GM21576 (cell line): ENCODE measurements at regions not wholly inside any gene's neighbourhood (a gene's known extent, or its start where the extent isn't known, plus 50 kb on each side); places are given as distances from the start of the nearest gene placed in this dataset.
"Not testable (repeated sequence)": the region's sequence is repeated elsewhere in the genome, so short reads cannot be mapped to it uniquely, and the experiment has no call there.

ENCODE experiments used
- ATAC-seq: cut with Tn5 transposase; IDR thresholded peaks from one replicate; pipeline ENCODE4 v1.9.1; 2021; ENCODE audit warnings: mild to moderate bottlenecking, moderate library complexity; ENCODE audit not compliant: unreplicated experiment

GRCh38 chr9:62526306-62526705 lies 1336.5 kb downstream of the SPATA31A7 start:
- ATAC-seq = not testable (repeated sequence)

- ATAC-seq = not testable (repeated sequence)
Measured at GRCh38 chr9:62532162-62532776, 1342.4 kb downstream of the SPATA31A7 start.

- ATAC-seq = not testable (repeated sequence)
Measured at GRCh38 chr9:62532777-62533173, 1342.9 kb downstream of the SPATA31A7 start.

GRCh38 chr9:62550539-62550938 lies 1360.7 kb downstream of the SPATA31A7 start:
- ATAC-seq = peak; percentile 82

- not testable (repeated sequence) for ATAC-seq
Measured at GRCh38 chr9:62560603-62561002, 1370.8 kb downstream of the SPATA31A7 start.

GRCh38 chr9:62565132-62565531 lies 1375.3 kb downstream of the SPATA31A7 start:
- not testable (repeated sequence) for ATAC-seq

- ATAC-seq = not testable (repeated sequence)
Measured at GRCh38 chr9:62566430-62566829, 1376.6 kb downstream of the SPATA31A7 start.

- ATAC-seq = not testable (repeated sequence)
Measured at GRCh38 chr9:62597128-62597527, 1407.3 kb downstream of the SPATA31A7 start.
